ENCODE measurements at regions not wholly inside any gene's neighbourhood (a gene's known extent, or its start where the extent isn't known, plus 50 kb on each side); places are given as distances from the start of the nearest gene placed in this dataset.

GRCh38 chrX:115503099-115503498 is 57.9 kb upstream of the PLS3 start:
- CTCF ChIA-PET = no interaction called here
- intact Hi-C loops (cut with micrococcal nuclease; ENCODE audit: unreplicated experiment) = no loop called here
- Histone ChIP-seq H3K4me3 (ENCODE audit: low read depth in 2 of 2, low read length in 2 of 2) (no peak overlapping the region), H3K9me3 (ENCODE audit: control insufficient read depth, insufficient read depth, low read depth, low read length) (no peaks in the 10 kb centered on the region), H3K27me3 (ENCODE audit: control insufficient read depth, insufficient read depth, low read length) (no peaks in the 10 kb centered on the region), H3K4me1 (ENCODE audit: control insufficient read depth, insufficient read depth, low read length) (no peaks in the 10 kb centered on the region), H3K36me3 (ENCODE audit: control insufficient read depth, insufficient read depth, low read length) (no peaks in the 10 kb centered on the region), H3K27ac (ENCODE audit: low read length) (no peak overlapping the region)
- TF ChIP-seq POLR2AphosphoS5 (IDR thresholded peaks at IDR 0.05; ENCODE audit: low read depth, low read length) (no peak), SIN3A (IDR thresholded peaks at IDR 0.05; ENCODE audit: borderline replicate concordance, insufficient read depth, low read depth, low read length) (no peak), CTCF (IDR thresholded peaks at IDR 0.05) (no peak), REST (IDR thresholded peaks at IDR 0.05; ENCODE audit: insufficient read depth in 1 of 2, low read depth in 2 of 2, low read length in 1 of 2) (no peak), TCF7L2 (IDR thresholded peaks at IDR 0.05; ENCODE audit: low read depth, low read length) (no peak)
- POLR2A ChIA-PET = no interaction called here
- DNase-seq (ENCODE audit: low read depth, low spot score) (no peak), ATAC-seq (no peak)
- in situ Hi-C loops (cut with HindIII; ENCODE audit: low pct_unique_long_range_greater_than_20kb, low sequenced_read_pairs) = no loop called here
- BruUV-seq (replicated peaks) = no TSS peak

GRCh38 chrX:115504167-115504566 is 56.8 kb upstream of the PLS3 start:
- TF ChIP-seq REST (IDR thresholded peaks at IDR 0.05; ENCODE audit: insufficient read depth in 1 of 2, low read depth in 2 of 2, low read length in 1 of 2) = no peak

More at GRCh38 chrX:115504167-115504566, 56.8 kb upstream of the PLS3 start:
- in situ Hi-C loops (cut with HindIII; ENCODE audit: low pct_unique_long_range_greater_than_20kb, low sequenced_read_pairs) (no loop called here), intact Hi-C loops (cut with micrococcal nuclease; ENCODE audit: unreplicated experiment) (no loop called here)
- DNase-seq (ENCODE audit: low read depth, low spot score) (no peak), ATAC-seq (no peak)
- ChIA-PET CTCF (interaction anchor here (0.7 kb wide), 1 partner anchor 15 kb away, joined by 3 read pairs; no protein-coding TSS in a partner anchor), POLR2A (no interaction called here)
- H3K36me3 ChIP-seq (ENCODE audit: control insufficient read depth, insufficient read depth, low read length) = no peaks in the 10 kb centered on the region
- H3K4me1 ChIP-seq (ENCODE audit: control insufficient read depth, insufficient read depth, low read length) = no peaks in the 10 kb centered on the region
- H3K27me3 ChIP-seq (ENCODE audit: control insufficient read depth, insufficient read depth, low read length) = no peaks in the 10 kb centered on the region
- no peak overlapping the region for H3K4me3 ChIP-seq (ENCODE audit: low read depth in 2 of 2, low read length in 2 of 2)
- no TSS peak for BruUV-seq (replicated peaks)
- H3K9me3 ChIP-seq (ENCODE audit: control insufficient read depth, insufficient read depth, low read depth, low read length) = no peaks in the 10 kb centered on the region
- H3K27ac ChIP-seq (ENCODE audit: low read length) = no peak overlapping the region
